Erythroblast (primary cell): ENCODE measurements at regions not wholly inside any gene's neighbourhood (a gene's known extent, or its start where the extent isn't known, plus 50 kb on each side); places are given as distances from the start of the nearest gene placed in this dataset.

Experiments used
- GATA1 ChIP-seq: IDR thresholded peaks from 2 replicates; pipeline ENCODE4 v1.6.1; 2011; ENCODE audit warnings: low read depth, mild to moderate bottlenecking, control low read depth, low read length, moderate library complexity
- POLR2A ChIP-seq: IDR thresholded peaks from 2 replicates; pipeline ENCODE4 v1.6.1; 2011; ENCODE audit warnings: mild to moderate bottlenecking, low read length

- TF ChIP-seq POLR2A: no peak
- TF ChIP-seq GATA1: no peak
Observed at GRCh38 chr15:26020871-26021270, 157.7 kb upstream of the ATP10A start.
